Glutamatergic neuron (in vitro differentiated cells): ENCODE measurements at regions not wholly inside any gene's neighbourhood (a gene's known extent, or its start where the extent isn't known, plus 50 kb on each side); places are given as distances from the start of the nearest gene placed in this dataset.
A peak's percentile ranks its signal among the peaks of the same experiment; 100 is the strongest.

ENCODE experiments used
- DNase-seq: peaks from one replicate; pipeline ENCODE4 v3.0.0; 2022
- H3K27ac Mint-ChIP-seq: one replicate; pipeline ENCODE4 v1.8.0; 2020; ENCODE audit warnings: mild to moderate bottlenecking, mixed read lengths, inconsistent platforms; ENCODE audit not compliant: unreplicated experiment
- H3K27me3 Mint-ChIP-seq: one replicate; pipeline ENCODE4 v1.8.0; 2020; ENCODE audit warnings: mild to moderate bottlenecking, moderate library complexity, mixed read lengths, inconsistent platforms; ENCODE audit not compliant: unreplicated experiment
- H3K36me3 Mint-ChIP-seq: one replicate; pipeline ENCODE4 v1.8.0; 2020; ENCODE audit warnings: mild to moderate bottlenecking, mixed read lengths, inconsistent platforms; ENCODE audit not compliant: unreplicated experiment
- H3K4me1 Mint-ChIP-seq: one replicate; pipeline ENCODE4 v1.8.0; 2020; ENCODE audit warnings: mild to moderate bottlenecking, low read depth, mixed read lengths, inconsistent platforms; ENCODE audit not compliant: unreplicated experiment
- H3K4me3 Mint-ChIP-seq: one replicate; pipeline ENCODE4 v1.8.0; 2020; ENCODE audit warnings: mild to moderate bottlenecking, mixed read lengths, inconsistent platforms; ENCODE audit not compliant: unreplicated experiment
- H3K9me3 Mint-ChIP-seq: one replicate; pipeline ENCODE4 v1.8.0; 2020; ENCODE audit warnings: mild to moderate bottlenecking, moderate library complexity, mixed read lengths, inconsistent platforms; ENCODE audit not compliant: unreplicated experiment
- TF ChIP-seq, protein P1 (sequence below): fragments of 200-600 bp; sonication (generic); IDR thresholded peaks from one replicate; pipeline ENCODE4 v1.5.0; 2021; ENCODE audit not compliant: partially characterized antibody, unreplicated experiment

DNA sequence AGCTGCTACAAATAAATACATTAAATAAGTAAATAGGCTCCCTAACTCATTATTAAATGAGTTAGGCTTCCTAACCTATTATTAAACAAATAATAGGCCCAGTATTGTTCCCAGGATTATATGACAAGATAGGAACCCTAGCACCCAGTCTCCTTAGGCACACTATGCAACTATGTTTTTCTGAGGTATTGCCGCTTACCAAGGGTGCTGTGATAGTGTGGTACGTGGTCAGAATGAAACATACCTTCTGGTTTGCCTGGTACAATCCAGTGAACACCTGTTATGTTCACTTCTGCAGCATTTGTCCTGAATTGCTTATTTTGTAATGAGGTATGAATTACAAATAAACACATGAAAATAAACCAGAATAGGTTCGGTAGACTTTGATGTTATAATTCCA is 375.6 kb upstream of the GBE1 start:
- H3K4me1 Mint-ChIP-seq, result peaks cover 16% of the 10 kb centered on the region
- H3K27ac Mint-ChIP-seq, result no peak overlapping the region
- TF ChIP-seq, protein P1, sequence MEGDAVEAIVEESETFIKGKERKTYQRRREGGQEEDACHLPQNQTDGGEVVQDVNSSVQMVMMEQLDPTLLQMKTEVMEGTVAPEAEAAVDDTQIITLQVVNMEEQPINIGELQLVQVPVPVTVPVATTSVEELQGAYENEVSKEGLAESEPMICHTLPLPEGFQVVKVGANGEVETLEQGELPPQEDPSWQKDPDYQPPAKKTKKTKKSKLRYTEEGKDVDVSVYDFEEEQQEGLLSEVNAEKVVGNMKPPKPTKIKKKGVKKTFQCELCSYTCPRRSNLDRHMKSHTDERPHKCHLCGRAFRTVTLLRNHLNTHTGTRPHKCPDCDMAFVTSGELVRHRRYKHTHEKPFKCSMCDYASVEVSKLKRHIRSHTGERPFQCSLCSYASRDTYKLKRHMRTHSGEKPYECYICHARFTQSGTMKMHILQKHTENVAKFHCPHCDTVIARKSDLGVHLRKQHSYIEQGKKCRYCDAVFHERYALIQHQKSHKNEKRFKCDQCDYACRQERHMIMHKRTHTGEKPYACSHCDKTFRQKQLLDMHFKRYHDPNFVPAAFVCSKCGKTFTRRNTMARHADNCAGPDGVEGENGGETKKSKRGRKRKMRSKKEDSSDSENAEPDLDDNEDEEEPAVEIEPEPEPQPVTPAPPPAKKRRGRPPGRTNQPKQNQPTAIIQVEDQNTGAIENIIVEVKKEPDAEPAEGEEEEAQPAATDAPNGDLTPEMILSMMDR, result no peak
- no peak overlapping the region for H3K4me3 Mint-ChIP-seq
- DNase-seq, result no peak
- no peaks in the 10 kb centered on the region for H3K27me3 Mint-ChIP-seq
- peaks cover 2% of the 10 kb centered on the region for H3K9me3 Mint-ChIP-seq
- no peaks in the 10 kb centered on the region for H3K36me3 Mint-ChIP-seq

DNA sequence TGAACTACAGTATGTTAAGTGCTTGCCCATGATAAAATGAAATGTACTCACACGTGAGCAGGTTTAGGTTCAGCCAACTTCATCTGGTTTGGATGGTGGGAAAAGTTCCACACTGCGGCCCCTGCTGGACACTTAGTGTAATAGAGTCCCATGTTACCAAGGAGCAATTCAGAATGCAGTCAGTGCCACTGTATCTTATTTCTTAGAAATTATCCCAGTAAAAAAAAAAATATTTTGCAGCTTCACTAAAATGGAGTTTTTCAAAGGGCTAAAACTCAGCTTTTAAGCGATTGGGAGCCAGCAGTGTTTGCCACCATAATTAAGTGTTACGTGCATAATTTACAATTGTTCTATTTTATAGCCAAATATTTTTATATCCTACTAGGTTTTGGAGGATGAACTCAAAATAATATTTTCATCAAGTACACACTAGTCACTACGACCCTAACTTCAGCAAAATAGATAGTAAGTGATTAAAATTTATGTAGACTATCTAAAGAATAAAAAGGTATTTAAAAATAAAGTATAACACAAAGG is 371.7 kb upstream of the GBE1 start:
- Mint-ChIP-seq H3K36me3 (no peaks in the 10 kb centered on the region), H3K9me3 (peaks cover 2% of the 10 kb centered on the region), H3K4me3 (no peak overlapping the region), H3K27ac (no peak overlapping the region), H3K27me3 (no peaks in the 10 kb centered on the region), H3K4me1 (peaks cover 12% of the 10 kb centered on the region)
- TF ChIP-seq, protein P1, result peak; percentile 90
- DNase-seq, result peak; percentile 65

DNA sequence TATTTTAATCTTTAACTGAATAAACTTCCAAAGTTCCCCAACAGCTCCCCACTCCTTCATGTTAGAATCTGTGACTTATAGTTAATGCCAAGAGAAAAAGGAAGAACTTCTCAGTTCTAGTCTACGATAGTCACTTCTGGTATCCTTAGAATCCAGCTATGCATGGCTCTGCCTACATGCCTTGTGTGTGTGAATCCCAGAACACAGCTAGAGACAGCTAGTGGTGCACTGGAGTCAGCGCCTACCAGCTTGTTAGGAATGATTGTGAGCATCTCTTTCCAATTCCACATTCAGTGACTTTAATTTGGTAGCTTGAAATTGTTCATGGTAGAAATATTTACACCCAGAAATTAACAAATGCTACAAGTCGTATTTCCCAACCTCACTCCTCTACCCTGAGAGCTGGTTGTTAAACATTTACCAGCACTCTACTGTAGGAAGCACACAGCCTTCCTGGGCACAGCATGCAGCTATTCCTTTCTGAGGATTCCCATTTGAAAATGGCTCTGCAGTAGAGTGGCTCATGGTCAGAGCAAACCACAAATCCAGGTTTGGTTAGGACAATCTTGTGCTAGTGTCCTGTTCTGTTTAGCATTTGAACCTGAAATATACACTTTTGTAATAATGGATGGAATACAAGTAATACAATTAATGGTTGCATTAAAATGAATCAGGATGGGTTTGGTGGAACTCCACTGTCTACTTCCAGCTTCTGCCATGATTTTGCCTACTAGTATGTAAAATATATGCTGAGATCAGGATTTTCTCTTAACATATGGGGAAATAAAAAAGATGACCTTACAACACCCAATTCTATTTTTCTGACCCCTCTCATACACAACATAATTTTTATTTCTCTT is 371.0 kb upstream of the GBE1 start:
- Mint-ChIP-seq H3K36me3 (no peaks in the 10 kb centered on the region), H3K4me3 (no peak overlapping the region), H3K27ac (no peak overlapping the region), H3K27me3 (no peaks in the 10 kb centered on the region), H3K4me1 (peaks cover 5% of the 10 kb centered on the region), H3K9me3 (peaks cover 2% of the 10 kb centered on the region)
- DNase-seq, result no peak
- TF ChIP-seq, protein P1, result no peak

DNA sequence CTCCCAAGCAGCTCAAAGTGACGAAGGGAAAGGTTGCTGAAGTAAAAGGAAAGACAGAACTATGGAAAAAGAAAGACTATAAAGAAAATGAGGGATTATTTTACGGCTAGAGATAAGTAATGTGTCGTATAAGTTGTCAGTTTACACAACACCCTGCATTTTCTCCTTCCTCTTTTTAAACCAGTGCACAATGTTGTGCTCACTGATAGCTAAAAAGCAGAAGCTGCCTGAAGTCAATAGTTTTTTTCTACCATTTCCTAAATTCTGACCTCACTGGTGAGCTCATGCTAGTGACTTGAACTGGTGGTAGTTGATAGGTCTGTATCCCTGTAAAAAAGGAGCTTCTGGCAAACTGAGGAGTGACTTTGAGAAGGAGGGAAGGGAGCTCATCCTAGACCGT is 368.6 kb upstream of the GBE1 start:
- no peak for DNase-seq
- Mint-ChIP-seq H3K36me3 (no peaks in the 10 kb centered on the region), H3K4me1 (peaks cover 2% of the 10 kb centered on the region), H3K27me3 (peaks cover 4% of the 10 kb centered on the region), H3K27ac (no peak overlapping the region), H3K9me3 (no peaks in the 10 kb centered on the region), H3K4me3 (no peak overlapping the region)
- TF ChIP-seq, protein P1, result no peak

DNA sequence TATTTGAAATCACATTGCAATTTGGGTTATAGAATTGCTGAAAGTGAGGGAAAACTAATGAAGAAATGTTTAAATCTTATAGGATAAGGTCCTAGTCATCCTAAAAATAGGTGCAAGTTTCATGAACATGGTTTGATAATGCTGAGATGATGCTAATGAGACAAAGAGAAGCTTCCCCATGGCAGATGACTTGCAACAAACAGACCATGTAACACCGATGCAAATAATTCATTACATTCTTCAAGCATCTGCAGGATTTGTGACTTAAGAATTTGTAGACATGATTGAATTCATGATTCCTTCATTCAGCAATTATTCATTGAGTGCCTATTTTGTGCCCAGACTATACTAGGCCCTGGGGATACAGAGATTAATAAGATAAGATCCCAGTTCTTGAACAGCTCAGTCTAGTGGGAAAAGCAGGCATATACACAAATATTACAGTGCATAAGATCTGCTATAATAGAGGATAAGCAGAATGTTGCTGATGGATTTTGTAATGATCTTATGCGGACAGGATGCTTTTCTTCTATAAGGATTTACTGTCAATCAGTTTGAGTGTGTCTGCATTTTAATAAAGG is 367.9 kb upstream of the GBE1 start:
- H3K27ac Mint-ChIP-seq, result no peak overlapping the region
- peaks cover 2% of the 10 kb centered on the region for H3K4me1 Mint-ChIP-seq
- no peak overlapping the region for H3K4me3 Mint-ChIP-seq
- H3K36me3 Mint-ChIP-seq, result no peaks in the 10 kb centered on the region
- TF ChIP-seq, protein P1, result no peak
- no peak for DNase-seq
- H3K27me3 Mint-ChIP-seq, result peaks cover 4% of the 10 kb centered on the region
- no peaks in the 10 kb centered on the region for H3K9me3 Mint-ChIP-seq
